Urinary bladder (tissue), 3 donors: ENCODE measurements at regions not wholly inside any gene's neighbourhood (a gene's known extent, or its start where the extent isn't known, plus 50 kb on each side); places are given as distances from the start of the nearest gene placed in this dataset.

Experiments used
- DNase-seq: peaks from one replicate; pipeline ENCODE4 v3.0.0-alpha.2; 2015; ENCODE audit errors: extremely low spot score
- H3K27ac ChIP-seq: one replicate; pipeline ENCODE4 v1.5.1; 2013; ENCODE audit warnings: low read depth, mild to moderate bottlenecking, moderate library complexity
- H3K36me3 ChIP-seq: one replicate; pipeline ENCODE4 v1.6.1; 2013; ENCODE audit warnings: mild to moderate bottlenecking, moderate library complexity; ENCODE audit not compliant: insufficient read depth
- H3K4me1 ChIP-seq: one replicate; pipeline ENCODE4 v1.6.1; 2013; ENCODE audit warnings: mild to moderate bottlenecking, moderate library complexity; ENCODE audit not compliant: insufficient read depth
- H3K4me3 ChIP-seq: one replicate; pipeline ENCODE4 v1.5.1; 2013; ENCODE audit warnings: low read depth, low read length
- WGBS: extraction: QIAGEN DNeasy Blood & Tissue Kit; methylation state at CpG from one replicate; pipeline ENCODE4 v1.1.7; 2013; 5-methylcytosine and 5-hydroxymethylcytosine counted together
- donor health status: healthy with polysubstance abuse.
- donor health status: healthy.

DNA sequence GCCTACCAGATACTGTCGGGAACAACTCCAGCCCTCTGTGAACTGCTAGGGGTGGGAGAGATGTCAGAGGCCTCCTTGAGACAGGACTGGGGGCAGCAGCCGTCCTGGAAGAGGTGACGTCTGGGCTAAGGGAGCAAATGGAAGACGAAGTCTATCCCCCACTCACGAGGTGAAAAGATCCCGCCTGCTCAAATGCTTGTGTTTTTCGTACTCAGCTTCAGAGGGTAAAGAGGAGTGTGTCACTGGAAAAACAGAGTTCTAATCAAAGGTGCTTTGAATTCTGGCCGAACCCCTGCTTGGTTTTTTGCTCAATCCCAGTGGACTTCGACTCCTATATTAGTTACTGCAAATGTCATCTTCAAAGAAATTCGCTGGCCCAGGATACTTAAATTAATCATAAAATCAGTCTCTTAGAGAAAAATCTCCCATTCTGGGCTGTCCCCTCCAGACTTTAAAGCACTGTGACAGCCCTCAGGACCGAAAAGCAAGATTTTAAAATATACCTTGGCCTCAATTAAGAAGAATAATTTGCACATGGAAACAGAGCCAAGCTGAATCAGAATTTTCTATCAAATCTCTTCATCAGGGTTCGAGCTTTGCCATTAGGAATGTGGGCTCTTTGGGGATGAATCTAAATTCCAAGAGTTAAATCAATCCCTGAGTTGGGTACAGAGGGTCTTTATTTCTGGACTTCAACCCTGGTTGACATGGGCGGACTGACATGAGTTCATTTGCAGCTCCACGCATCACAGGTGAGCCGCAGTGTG lies 61.8 kb upstream of the AFDN start:
- no peak overlapping the region for H3K4me3 ChIP-seq
- no peak overlapping the region for H3K27ac ChIP-seq
- WGBS: 95% methylated on average over 15 of the region's 15 CpGs
- H3K4me1 ChIP-seq: no peaks in the 10 kb centered on the region
- no peak for DNase-seq
- H3K36me3 ChIP-seq: no peaks in the 10 kb centered on the region

DNA sequence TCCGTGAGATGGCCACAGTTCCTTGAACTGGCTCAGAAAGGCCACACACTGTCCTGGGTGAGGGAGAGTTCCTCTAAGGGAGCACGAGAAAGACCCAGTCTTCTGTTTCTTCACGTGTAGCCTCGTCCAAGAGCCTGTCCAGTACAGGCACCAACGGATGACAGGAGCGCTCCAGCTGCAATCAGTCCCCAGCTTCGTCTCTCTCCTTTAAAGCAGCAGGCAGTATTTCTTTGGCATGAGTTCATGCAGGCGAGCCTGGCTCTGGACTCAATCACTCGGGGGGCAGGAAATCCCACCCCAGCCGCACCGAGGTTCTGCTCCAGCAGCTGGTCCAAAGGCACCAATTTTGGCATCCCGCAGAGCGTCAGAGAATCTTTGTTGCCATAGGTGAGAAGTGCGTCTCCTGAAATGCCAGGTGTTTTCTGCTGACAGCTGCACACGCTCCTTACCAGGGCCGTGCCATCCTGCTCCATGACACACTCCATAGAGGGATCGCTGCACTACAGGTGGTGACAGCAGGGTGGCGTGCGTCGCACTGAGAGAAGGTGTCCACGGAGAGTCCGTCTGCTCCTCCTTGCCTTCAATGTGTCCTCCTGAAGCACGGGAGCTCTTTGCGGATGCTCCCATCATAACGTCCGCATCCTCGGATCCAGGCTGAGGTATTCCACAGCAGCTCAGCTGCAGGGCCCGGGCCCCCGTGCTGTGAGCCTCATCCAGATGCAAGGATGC lies 59.6 kb upstream of the AFDN start:
- Histone ChIP-seq H3K36me3 (no peaks in the 10 kb centered on the region), H3K4me1 (no peaks in the 10 kb centered on the region), H3K4me3 (no peak overlapping the region), H3K27ac (no peak overlapping the region)
- no peak for DNase-seq
- 64% methylated on average over 29 of the region's 29 CpGs for WGBS

DNA sequence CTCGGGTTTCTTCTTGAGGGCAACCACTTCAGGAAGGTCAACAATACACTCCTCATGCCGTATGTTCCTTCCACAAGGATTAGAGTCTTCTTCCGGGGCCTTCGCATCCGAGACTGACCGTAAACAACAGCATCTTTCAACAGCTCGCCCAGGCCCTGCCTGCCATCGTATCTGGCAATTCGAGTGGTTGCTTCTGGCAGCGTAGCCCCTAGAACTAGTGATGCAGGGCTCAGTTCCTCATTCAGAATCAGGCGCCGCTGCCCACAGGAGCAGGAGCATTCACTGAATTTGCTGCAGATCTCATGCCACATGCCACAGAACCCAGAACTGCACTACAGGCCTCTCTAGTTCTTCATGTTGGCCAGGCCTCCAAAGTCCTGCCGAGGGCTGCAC lies 59.0 kb upstream of the AFDN start:
- H3K36me3 ChIP-seq: no peaks in the 10 kb centered on the region
- H3K4me3 ChIP-seq: no peak overlapping the region
- no peak overlapping the region for H3K27ac ChIP-seq
- 95% methylated on average over 13 of the region's 13 CpGs for WGBS
- DNase-seq: no peak
- no peaks in the 10 kb centered on the region for H3K4me1 ChIP-seq

DNA sequence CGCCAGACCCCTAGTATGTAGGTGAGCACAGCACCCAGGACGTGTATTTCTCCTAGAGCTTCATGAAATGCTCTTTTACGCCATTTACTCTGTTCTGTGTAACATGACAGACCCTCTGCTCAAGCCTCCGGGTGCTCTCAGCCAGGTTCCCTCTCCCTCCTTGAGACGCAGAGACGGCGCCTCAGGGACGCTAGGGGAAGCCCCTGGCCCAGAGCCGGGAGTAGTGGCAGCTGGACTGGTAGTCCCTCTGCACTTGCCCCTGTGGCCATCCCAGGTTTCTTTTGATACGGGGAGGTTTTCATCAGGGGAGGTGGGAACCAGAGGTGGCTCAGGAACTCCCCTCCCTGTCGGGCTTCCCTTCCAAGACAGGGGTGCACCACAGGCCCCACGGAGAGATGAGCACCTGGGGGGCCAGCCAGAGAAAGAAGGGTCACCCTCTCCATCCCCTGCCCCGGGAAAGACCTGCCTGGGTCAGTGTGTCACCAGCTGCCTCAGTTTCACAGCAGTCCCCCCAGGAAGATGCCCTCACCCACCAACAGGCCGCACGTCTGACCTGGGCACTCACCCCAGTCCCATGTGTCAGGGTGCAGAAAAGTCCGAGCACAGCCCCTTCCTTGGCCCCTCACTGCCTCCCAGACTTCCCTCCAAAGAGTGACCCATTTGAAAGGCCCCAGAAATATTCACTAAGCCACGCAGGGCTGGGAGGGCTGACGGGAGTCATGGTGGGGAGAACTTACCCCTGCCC lies 58.1 kb upstream of the AFDN start:
- Histone ChIP-seq H3K36me3 (no peaks in the 10 kb centered on the region), H3K4me3 (no peak overlapping the region), H3K27ac (no peak overlapping the region), H3K4me1 (no peaks in the 10 kb centered on the region)
- WGBS: 97% methylated on average over 18 of the region's 18 CpGs
- DNase-seq: no peak

DNA sequence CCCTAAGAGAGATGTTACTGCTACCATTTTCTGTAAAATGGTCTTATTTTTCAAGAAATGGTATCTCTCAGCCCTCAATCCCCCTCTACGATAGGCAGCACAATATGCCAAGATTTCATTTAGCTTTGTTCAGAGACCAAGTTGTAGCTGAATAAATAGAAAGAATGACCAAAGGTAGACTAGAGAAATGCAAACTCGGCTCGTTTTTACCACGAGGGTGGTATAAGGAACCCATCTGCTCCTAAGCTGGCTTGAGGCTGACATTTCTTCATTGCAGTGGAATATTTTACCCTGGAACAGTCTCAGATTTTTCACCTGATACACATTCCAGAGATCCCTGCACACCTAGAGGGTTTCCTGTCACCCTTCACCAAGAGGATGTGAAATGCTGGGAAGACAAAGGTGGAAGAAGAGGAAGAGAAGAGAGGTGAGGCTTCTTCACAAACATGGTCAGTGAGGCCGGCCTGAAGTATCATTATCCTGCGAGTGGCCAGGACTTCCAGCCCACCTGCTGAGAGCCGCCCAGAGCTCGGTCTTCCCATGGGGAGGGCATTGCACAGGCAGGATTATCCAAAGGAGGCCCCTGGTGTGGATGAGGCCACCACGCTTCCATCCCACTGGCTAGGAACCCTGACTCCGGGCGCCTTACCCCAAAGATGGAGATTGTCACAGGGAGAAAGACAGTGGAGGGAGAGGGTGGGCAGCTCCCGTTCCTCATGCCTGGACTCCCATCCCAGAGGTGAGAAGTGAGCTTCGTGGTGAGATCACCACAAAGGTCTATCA lies 57.1 kb upstream of the AFDN start:
- 95% methylated on average over 13 of the region's 13 CpGs for WGBS
- no peak for DNase-seq
- H3K36me3 ChIP-seq: no peaks in the 10 kb centered on the region
- no peak overlapping the region for H3K4me3 ChIP-seq
- no peak overlapping the region for H3K27ac ChIP-seq
- no peaks in the 10 kb centered on the region for H3K4me1 ChIP-seq

DNA sequence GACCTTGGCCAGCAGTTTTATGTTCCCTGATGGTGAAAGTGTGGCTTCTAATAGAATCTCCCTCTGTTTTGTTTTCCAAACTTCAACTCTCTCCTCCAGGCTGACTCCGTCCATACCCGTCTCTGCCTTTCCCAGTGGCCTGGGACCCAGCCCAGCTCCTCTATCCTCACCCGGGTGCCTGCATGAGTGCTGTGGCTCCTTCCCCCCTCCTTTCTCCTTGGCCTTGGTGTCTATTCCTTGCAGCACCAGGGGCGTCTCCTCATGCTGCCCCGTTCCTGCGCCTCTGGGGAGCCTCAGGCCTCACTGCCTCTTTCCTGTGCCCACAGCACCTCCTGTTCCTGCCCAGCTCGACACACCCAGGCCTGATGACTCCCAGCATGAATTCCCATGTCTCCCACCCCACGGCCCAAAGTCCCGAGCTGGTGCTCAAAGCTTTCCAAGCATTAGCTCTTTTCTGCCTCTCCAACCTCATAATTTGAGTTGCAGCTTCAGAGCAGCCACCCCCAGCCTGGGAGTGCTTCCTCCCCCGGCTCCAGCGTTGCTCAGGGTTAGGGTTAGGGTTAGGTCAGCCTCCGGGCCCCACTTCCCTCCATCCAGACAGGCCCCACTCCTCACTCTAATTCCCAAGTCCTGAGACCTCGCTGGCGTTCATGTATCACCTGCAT lies 56.3 kb upstream of the AFDN start:
- DNase-seq: no peak
- Histone ChIP-seq H3K36me3 (no peaks in the 10 kb centered on the region), H3K4me1 (no peaks in the 10 kb centered on the region), H3K4me3 (no peak overlapping the region), H3K27ac (no peak overlapping the region)
- WGBS: 85% methylated on average over 14 of the region's 14 CpGs

DNA sequence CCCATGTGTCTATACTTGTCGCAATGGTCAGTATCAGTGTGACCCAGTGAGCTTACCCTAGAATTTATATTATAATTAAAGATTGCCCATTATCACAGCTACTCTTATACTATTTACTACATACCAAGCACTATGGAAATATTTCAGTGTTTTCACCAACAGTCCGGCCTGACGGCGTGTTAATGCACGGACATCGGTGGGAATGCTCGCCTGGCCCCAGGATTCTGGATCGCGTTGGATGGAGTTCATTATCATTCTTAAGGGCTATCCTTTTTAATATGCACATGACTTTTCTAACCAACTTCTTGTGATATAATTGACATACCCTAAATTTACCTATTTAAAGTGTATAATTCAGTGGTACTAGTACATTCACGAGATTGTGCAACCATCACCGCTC lies 51.8 kb upstream of the AFDN start:
- no peak overlapping the region for H3K27ac ChIP-seq
- no peak overlapping the region for H3K4me3 ChIP-seq
- 97% methylated on average over 11 of the region's 11 CpGs for WGBS
- DNase-seq: no peak
- no peaks in the 10 kb centered on the region for H3K4me1 ChIP-seq
- no peaks in the 10 kb centered on the region for H3K36me3 ChIP-seq

DNA sequence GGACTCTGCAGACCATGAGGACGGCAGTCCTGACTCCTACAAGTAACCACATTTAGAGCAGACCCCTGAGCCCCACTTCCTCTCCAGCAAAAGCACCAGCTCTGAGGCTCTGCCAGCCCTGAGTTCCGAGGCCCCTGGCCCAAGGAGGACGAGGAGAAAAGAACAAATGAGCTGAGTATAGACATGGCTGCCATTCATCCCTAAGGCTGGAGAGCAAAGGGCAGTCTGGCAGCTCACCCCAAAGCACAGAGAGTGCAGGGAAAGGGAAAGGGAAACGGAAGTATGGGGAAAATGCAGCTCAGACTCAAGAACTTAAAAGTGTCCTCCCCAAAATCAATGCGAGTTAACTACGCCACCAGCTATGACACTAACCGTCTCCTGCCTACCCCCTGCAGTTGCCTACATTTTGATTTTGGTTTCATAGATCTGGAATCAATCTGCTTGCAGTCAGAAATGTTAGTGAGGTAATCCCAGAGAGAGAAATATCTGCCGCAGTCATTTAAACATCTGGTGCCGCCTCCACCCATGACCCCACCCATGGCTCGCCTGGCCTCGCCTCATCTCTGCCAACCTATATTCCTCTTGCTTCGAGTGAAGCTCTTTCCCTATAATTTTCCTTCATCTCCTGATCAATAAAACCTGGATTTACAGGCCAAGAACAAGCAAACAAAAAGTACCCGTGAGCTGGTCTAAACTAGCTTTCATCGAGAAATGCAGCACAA lies 49.6 kb upstream of the AFDN start:
- Histone ChIP-seq H3K4me1 (no peaks in the 10 kb centered on the region), H3K36me3 (no peaks in the 10 kb centered on the region), H3K27ac (no peak overlapping the region), H3K4me3 (no peak overlapping the region)
- WGBS: 86% methylated on average over 14 of the region's 14 CpGs
- DNase-seq: no peak
